HCT116 (cell line): ENCODE measurements at regions not wholly inside any gene's neighbourhood (a gene's known extent, or its start where the extent isn't known, plus 50 kb on each side); places are given as distances from the start of the nearest gene placed in this dataset.

Experiments used
- CEBPB ChIP-seq: IDR thresholded peaks from 2 replicates; pipeline ENCODE4 v1.6.1; 2012; ENCODE audit warnings: low read depth
- CTCF ChIP-seq, 3 experiments: fragments of 200-600 bp in 1 of 3; sonication (generic) in 1 of 3; IDR thresholded peaks in 2 of 3; conservative IDR thresholded peaks in 1 of 3; 2 replicates each; pipeline ENCODE4 v1.5.1; 2012 to 2017; ENCODE audit warnings: low read depth in 2 of 3, low read length in 2 of 3, antibody characterized with exemption in 1 of 3, borderline replicate concordance in 1 of 3, control low read depth in 1 of 3, mild to moderate bottlenecking in 1 of 3, mixed read lengths in 1 of 3, mixed run types in 1 of 3, moderate library complexity in 1 of 3; ENCODE audit not compliant: insufficient read depth in 1 of 3
- JUND ChIP-seq: IDR thresholded peaks from 2 replicates; pipeline ENCODE4 v1.6.1; 2012
- MAX ChIP-seq: IDR thresholded peaks from 2 replicates; pipeline ENCODE4 v1.6.1; 2012
- POLR2A ChIP-seq: IDR thresholded peaks from 2 replicates; pipeline ENCODE4 v1.7.0; 2011; ENCODE audit warnings: borderline replicate concordance; ENCODE audit not compliant: insufficient read depth, insufficient read length; ENCODE audit errors: extremely low read depth
- POLR2AphosphoS5 ChIP-seq: IDR thresholded peaks from 2 replicates; pipeline ENCODE4 v1.6.1; 2011; ENCODE audit warnings: mild to moderate bottlenecking, low read depth, low read length, moderate library complexity

GRCh38 chr6:88276331-88276730, 110.2 kb upstream of the CNR1 start:
- TF ChIP-seq MAX (no peak), POLR2AphosphoS5 (no peak), CTCF (IDR thresholded peaks at IDR 0.05 in 2 of 3, conservative IDR thresholded peaks at IDR 0.05 in 1 of 3; ENCODE audit: borderline replicate concordance in 1 of 3, insufficient read depth in 1 of 3, low read depth in 2 of 3, low read length in 2 of 3) (no peak), POLR2A (no peak), CEBPB (no peak), JUND (no peak)
